ENCODE measurements at regions not wholly inside any gene's neighbourhood (a gene's known extent, or its start where the extent isn't known, plus 50 kb on each side); places are given as distances from the start of the nearest gene placed in this dataset.

GRCh38 chr10:61612450-61612849 lies 50.3 kb upstream of the CABCOCO1 start:
- TF ChIP-seq CTCF (IDR thresholded peaks at IDR 0.05) (no peak), POLR2A (IDR thresholded peaks at IDR 0.05) (no peak), EP300 (IDR thresholded peaks at IDR 0.05) (no peak)
